ENCODE measurements at regions not wholly inside any gene's neighbourhood (a gene's known extent, or its start where the extent isn't known, plus 50 kb on each side); places are given as distances from the start of the nearest gene placed in this dataset.

GRCh38 chr5:2009986-2010914, 127.5 kb upstream of the IRX4 start:
- Histone ChIP-seq H3K4me3 (no peak overlapping the region), H3K27ac (no peak overlapping the region)
- DNase-seq (ENCODE audit: low spot score): no peak
- TF ChIP-seq CTCF (IDR thresholded peaks at IDR 0.05): no peak

GRCh38 chr5:2008851-2009629, 126.3 kb upstream of the IRX4 start:
- no peak for TF ChIP-seq CTCF (IDR thresholded peaks at IDR 0.05)
- Histone ChIP-seq H3K27ac (no peak overlapping the region), H3K4me3 (no peak overlapping the region)
- no peak for DNase-seq (ENCODE audit: low spot score)

GRCh38 chr5:2007878-2008501, 125.3 kb upstream of the IRX4 start:
- H3K4me3 ChIP-seq: peak overlapping the region; percentile 50
- DNase-seq (ENCODE audit: low spot score): no peak
- peak overlapping the region in 1 of 2 donors; percentile 52 for H3K27ac ChIP-seq
- TF ChIP-seq CTCF (IDR thresholded peaks at IDR 0.05): no peak

- TF ChIP-seq CTCF (IDR thresholded peaks at IDR 0.05): no peak
- peak overlapping the region; percentile 50 for H3K4me3 ChIP-seq
- no peak for DNase-seq (ENCODE audit: low spot score)
- peak overlapping the region in 1 of 2 donors; percentile 52 for H3K27ac ChIP-seq
These were observed 124.8 kb upstream of the IRX4 start for GRCh38 chr5:2007496-2007877.

GRCh38 chr5:2006971-2007291, 124.2 kb upstream of the IRX4 start:
- Histone ChIP-seq H3K27ac (no peak overlapping the region), H3K4me3 (no peak overlapping the region)
- no peak for DNase-seq (ENCODE audit: low spot score)
- no peak for TF ChIP-seq CTCF (IDR thresholded peaks at IDR 0.05)

GRCh38 chr5:2006193-2006970, 123.7 kb upstream of the IRX4 start:
- Histone ChIP-seq H3K4me3 (no peak overlapping the region), H3K27ac (no peak overlapping the region)
- no peak for TF ChIP-seq CTCF (IDR thresholded peaks at IDR 0.05)
- DNase-seq (ENCODE audit: low spot score): no peak
